Endothelial cell (in vitro differentiated cells): ENCODE measurements at regions not wholly inside any gene's neighbourhood (a gene's known extent, or its start where the extent isn't known, plus 50 kb on each side); places are given as distances from the start of the nearest gene placed in this dataset.

Source experiments
- DNase-seq: peaks from one replicate; pipeline ENCODE4 v3.0.0; 2021; ENCODE audit warnings: low spot score
- H3K27ac Mint-ChIP-seq: one replicate; pipeline ENCODE4 v1.8.0; 2021; ENCODE audit warnings: mixed read lengths, inconsistent platforms; ENCODE audit not compliant: unreplicated experiment
- H3K27me3 Mint-ChIP-seq: one replicate; pipeline ENCODE4 v1.8.0; 2021; ENCODE audit warnings: mild to moderate bottlenecking, moderate library complexity, mixed read lengths, inconsistent platforms; ENCODE audit not compliant: unreplicated experiment
- H3K36me3 Mint-ChIP-seq: one replicate; pipeline ENCODE4 v1.8.0; 2021; ENCODE audit warnings: mild to moderate bottlenecking, low read depth, mixed read lengths, inconsistent platforms; ENCODE audit not compliant: unreplicated experiment
- H3K4me1 Mint-ChIP-seq: one replicate; pipeline ENCODE4 v1.8.0; 2021; ENCODE audit warnings: mild to moderate bottlenecking, mixed read lengths, inconsistent platforms; ENCODE audit not compliant: unreplicated experiment
- H3K4me3 Mint-ChIP-seq: one replicate; pipeline ENCODE4 v1.8.0; 2021; ENCODE audit warnings: mild to moderate bottlenecking, mixed read lengths, inconsistent platforms; ENCODE audit not compliant: unreplicated experiment
- H3K9me3 Mint-ChIP-seq: one replicate; pipeline ENCODE4 v1.8.0; 2021; ENCODE audit warnings: mixed read lengths, inconsistent platforms; ENCODE audit not compliant: unreplicated experiment
- CTCF ChIP-seq: fragments of 200-600 bp; sonication (generic); IDR thresholded peaks from one replicate; pipeline ENCODE4 v1.5.0; 2021; ENCODE audit warnings: antibody characterized with exemption; ENCODE audit not compliant: unreplicated experiment

- Mint-ChIP-seq H3K9me3 (no peaks in the 10 kb centered on the region), H3K27me3 (no peaks in the 10 kb centered on the region), H3K36me3 (no peaks in the 10 kb centered on the region), H3K27ac (no peak overlapping the region), H3K4me1 (peaks cover 12% of the 10 kb centered on the region), H3K4me3 (no peak overlapping the region)
- DNase-seq = no peak
- no peak for TF ChIP-seq CTCF
These were observed 74.0 kb upstream of the TNR start for GRCh38 chr1:175817445-175817844.

- Mint-ChIP-seq H3K36me3 (no peaks in the 10 kb centered on the region), H3K9me3 (no peaks in the 10 kb centered on the region), H3K27me3 (no peaks in the 10 kb centered on the region), H3K4me1 (peaks cover 7% of the 10 kb centered on the region), H3K4me3 (no peak overlapping the region), H3K27ac (no peak overlapping the region)
- DNase-seq = no peak
- TF ChIP-seq CTCF = no peak
These were observed 71.5 kb upstream of the TNR start for GRCh38 chr1:175814885-175815284.

- DNase-seq = no peak
- no peaks in the 10 kb centered on the region for H3K9me3 Mint-ChIP-seq
- no peaks in the 10 kb centered on the region for H3K36me3 Mint-ChIP-seq
- no peak for TF ChIP-seq CTCF
- no peak overlapping the region for H3K4me3 Mint-ChIP-seq
- peaks cover 21% of the 10 kb centered on the region for H3K4me1 Mint-ChIP-seq
- H3K27ac Mint-ChIP-seq = no peak overlapping the region
- no peaks in the 10 kb centered on the region for H3K27me3 Mint-ChIP-seq
These were observed 69.5 kb upstream of the TNR start for GRCh38 chr1:175812936-175813335.

GRCh38 chr1:175810305-175810704 is 66.9 kb upstream of the TNR start:
- Mint-ChIP-seq H3K4me3 (no peak overlapping the region), H3K9me3 (no peaks in the 10 kb centered on the region), H3K27me3 (no peaks in the 10 kb centered on the region), H3K27ac (no peak overlapping the region), H3K36me3 (no peaks in the 10 kb centered on the region), H3K4me1 (peaks cover 26% of the 10 kb centered on the region)
- DNase-seq = no peak
- TF ChIP-seq CTCF = no peak

- Mint-ChIP-seq H3K27me3 (no peaks in the 10 kb centered on the region), H3K4me3 (no peak overlapping the region), H3K36me3 (no peaks in the 10 kb centered on the region), H3K9me3 (no peaks in the 10 kb centered on the region), H3K27ac (no peak overlapping the region), H3K4me1 (peaks cover 26% of the 10 kb centered on the region)
- TF ChIP-seq CTCF = no peak
- DNase-seq = no peak
These were observed 65.6 kb upstream of the TNR start for GRCh38 chr1:175808999-175809398.
